Esophagus muscularis mucosa (tissue), 4 donors: ENCODE measurements at regions not wholly inside any gene's neighbourhood (a gene's known extent, or its start where the extent isn't known, plus 50 kb on each side); places are given as distances from the start of the nearest gene placed in this dataset.

Source experiments
- EP300 ChIP-seq: sonication (generic); formaldehyde crosslinking; IDR thresholded peaks from one replicate; pipeline ENCODE4 v1.6.1; 2017; ENCODE audit warnings: antibody characterized with exemption
- POLR2A ChIP-seq: fragments of 450-650 bp; IDR thresholded peaks from one replicate; pipeline ENCODE4 v1.6.1; 2017; ENCODE audit warnings: antibody characterized with exemption, moderate library complexity, mild to moderate bottlenecking, low read depth
- POLR2AphosphoS5 ChIP-seq, 2 donors: sonication (generic); formaldehyde crosslinking; IDR thresholded peaks; one replicate each; pipeline ENCODE4 v1.6.1; 2017; ENCODE audit warnings: antibody characterized with exemption in 2 of 2
- TF ChIP-seq, protein P1 (sequence below), 3 experiments: fragments of 200-600 bp in 2 of 3; fragments of 450-650 bp in 1 of 3; sonication (generic) in 2 of 3; IDR thresholded peaks; one replicate each; pipeline ENCODE4 v1.5.1; 2017 to 2019; ENCODE audit warnings: antibody characterized with exemption in 3 of 3, mild to moderate bottlenecking in 2 of 3, moderate library complexity in 1 of 3

DNA sequence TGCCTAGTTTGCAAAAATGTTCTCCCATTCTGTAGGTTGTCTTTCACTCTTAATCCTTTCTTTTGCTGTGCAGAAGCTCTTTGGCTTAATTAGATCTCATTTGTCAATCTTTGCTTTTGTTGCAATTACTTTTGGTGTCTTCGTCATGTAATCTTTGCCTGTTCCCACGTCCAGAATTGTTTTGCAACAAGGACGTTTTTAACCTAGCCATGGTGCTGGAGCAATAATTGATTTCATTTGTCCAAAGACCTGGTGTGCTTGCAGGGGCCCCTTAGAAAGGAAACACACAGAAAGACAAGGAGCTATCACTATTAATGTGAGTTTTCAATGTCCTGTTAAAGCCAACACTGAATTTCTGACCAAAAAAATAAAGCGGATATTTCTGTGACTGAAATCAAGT lies 89.1 kb upstream of the GALNT15 start:
- TF ChIP-seq EP300, result no peak
- TF ChIP-seq, protein P1, sequence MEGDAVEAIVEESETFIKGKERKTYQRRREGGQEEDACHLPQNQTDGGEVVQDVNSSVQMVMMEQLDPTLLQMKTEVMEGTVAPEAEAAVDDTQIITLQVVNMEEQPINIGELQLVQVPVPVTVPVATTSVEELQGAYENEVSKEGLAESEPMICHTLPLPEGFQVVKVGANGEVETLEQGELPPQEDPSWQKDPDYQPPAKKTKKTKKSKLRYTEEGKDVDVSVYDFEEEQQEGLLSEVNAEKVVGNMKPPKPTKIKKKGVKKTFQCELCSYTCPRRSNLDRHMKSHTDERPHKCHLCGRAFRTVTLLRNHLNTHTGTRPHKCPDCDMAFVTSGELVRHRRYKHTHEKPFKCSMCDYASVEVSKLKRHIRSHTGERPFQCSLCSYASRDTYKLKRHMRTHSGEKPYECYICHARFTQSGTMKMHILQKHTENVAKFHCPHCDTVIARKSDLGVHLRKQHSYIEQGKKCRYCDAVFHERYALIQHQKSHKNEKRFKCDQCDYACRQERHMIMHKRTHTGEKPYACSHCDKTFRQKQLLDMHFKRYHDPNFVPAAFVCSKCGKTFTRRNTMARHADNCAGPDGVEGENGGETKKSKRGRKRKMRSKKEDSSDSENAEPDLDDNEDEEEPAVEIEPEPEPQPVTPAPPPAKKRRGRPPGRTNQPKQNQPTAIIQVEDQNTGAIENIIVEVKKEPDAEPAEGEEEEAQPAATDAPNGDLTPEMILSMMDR (IDR thresholded peaks at IDR 0.05), result no peak
- TF ChIP-seq POLR2A, result no peak
- no peak for TF ChIP-seq POLR2AphosphoS5 (IDR thresholded peaks at IDR 0.05)
